ENCODE measurements at regions not wholly inside any gene's neighbourhood (a gene's known extent, or its start where the extent isn't known, plus 50 kb on each side); places are given as distances from the start of the nearest gene placed in this dataset.

GRCh38 chr10:108782411-108782810, 1140.9 kb downstream of the XPNPEP1 start:
- Histone ChIP-seq H4K5ac (ENCODE audit: insufficient read length, low read depth, low read length) (no peak overlapping the region), H4K20me1 (replicated peaks in 1 of 2; ENCODE audit: control insufficient read depth in 1 of 2, insufficient read depth in 2 of 2, low read length in 2 of 2) (no peaks in the 10 kb centered on the region), H3K9me3 (ENCODE audit: insufficient read depth in 2 of 2, low read depth in 1 of 2, low read length in 1 of 2) (peaks cover 21 to 24% of the 10 kb centered on the region in 2 experiments), H3K27me3 (replicated peaks in 1 of 4; ENCODE audit: control insufficient read depth in 3 of 4, extremely low read depth in 1 of 4, insufficient read depth in 3 of 4, low read length in 3 of 4) (peaks cover 0 to 3% (median 0%) of the 10 kb centered on the region in 4 experiments; a peak in 2 of 7 replicates), H3K9ac (replicated peaks in 1 of 4; ENCODE audit: extremely low read depth in 1 of 4, low read depth in 3 of 4, low read length in 3 of 4) (no peak overlapping the region), H3K79me2 (ENCODE audit: control insufficient read depth in 1 of 2, insufficient read depth in 2 of 2, low read length in 2 of 2) (no peaks in the 10 kb centered on the region), H3K18ac (ENCODE audit: extremely low read depth, low read length) (no peak overlapping the region), H3K79me1 (ENCODE audit: low read depth, low read length) (no peaks in the 10 kb centered on the region), H3K4me1 (replicated peaks in 1 of 4; ENCODE audit: control insufficient read depth in 3 of 4, insufficient read depth in 4 of 4, low read length in 3 of 4) (no peaks in the 10 kb centered on the region), H3K4me3 (ENCODE audit: extremely low read depth in 1 of 4, insufficient read depth in 2 of 4, low read depth in 3 of 4, low read length in 4 of 4) (no peak overlapping the region), H2BK15ac (ENCODE audit: low read length) (no peak overlapping the region), H2AFZ (ENCODE audit: low read length) (no peak overlapping the region), H2AK5ac (ENCODE audit: low read depth, low read length) (no peak overlapping the region), H4K8ac (ENCODE audit: extremely low read depth, insufficient read depth, low read length) (no peak overlapping the region), H3K23ac (ENCODE audit: insufficient read length) (no peak overlapping the region), H2BK120ac (replicated peaks; ENCODE audit: low read depth, low read length) (no peak overlapping the region), H3K27ac (ENCODE audit: low read depth, low read length) (no peak overlapping the region), H3K4me2 (ENCODE audit: insufficient read depth in 1 of 2, low read depth in 2 of 2, low read length in 2 of 2) (no peak overlapping the region), H2BK20ac (ENCODE audit: low read length) (no peak overlapping the region), H3K4ac (replicated peaks; ENCODE audit: insufficient read length, low read depth, low read length) (no peak overlapping the region), H3K23me2 (ENCODE audit: low read depth, low read length) (no peaks in the 10 kb centered on the region), H3K14ac (ENCODE audit: insufficient read length) (no peak overlapping the region), H2BK5ac (ENCODE audit: low read depth, low read length) (no peak overlapping the region), H3K56ac (replicated peaks; ENCODE audit: insufficient read length, low read depth, low read length) (no peak overlapping the region), H3K36me3 (ENCODE audit: control insufficient read depth in 2 of 4, insufficient read depth in 4 of 4, low read length in 3 of 4) (no peaks in the 10 kb centered on the region), H2BK12ac (ENCODE audit: low read depth, low read length) (no peak overlapping the region), H4K91ac (replicated peaks; ENCODE audit: insufficient read length, low read length) (no peak overlapping the region)
- no peak for TF ChIP-seq SUZ12 (IDR thresholded peaks at IDR 0.05; ENCODE audit: low read length)
- WGBS, 2 experiments (ENCODE audit: extremely low coverage in 1 of 2, insufficient coverage in 1 of 2, insufficient read length in 1 of 2, insufficient replicate concordance in 2 of 2, low coverage in 1 of 2, low lambda C conversion rate in 2 of 2, missing lambda C conversion rate in 1 of 2), result 92% methylated on average over 3 of the region's 3 CpGs; no CpG with 5 or more reads in 1 of the 2 experiments
- POLR2A ChIA-PET (ENCODE audit: partially characterized antibody), result no interaction called here
- DNase-seq (ENCODE audit: low read depth in 1 of 2, low spot score in 2 of 2) (no peak), FAIRE-seq (no peak)
- CTCF ChIA-PET (ENCODE audit: partially characterized antibody), result no interaction called here
